Muscle of leg (tissue), 3 donors: ENCODE measurements at regions not wholly inside any gene's neighbourhood (a gene's known extent, or its start where the extent isn't known, plus 50 kb on each side); places are given as distances from the start of the nearest gene placed in this dataset.
"Not testable (repeated sequence)": the region's sequence is repeated elsewhere in the genome, so short reads cannot be mapped to it uniquely, and the experiment has no call there.

Experiments used
- DNase-seq: peaks from one replicate; pipeline ENCODE4 v3.0.0; 2013
- H3K27ac ChIP-seq: one replicate; pipeline ENCODE4 v1.5.1; 2013; ENCODE audit warnings: mild to moderate bottlenecking, low read length, control low read depth
- H3K27me3 ChIP-seq: one replicate; pipeline ENCODE4 v1.6.1; 2013; ENCODE audit warnings: low read length; ENCODE audit not compliant: control insufficient read depth, insufficient read depth
- H3K36me3 ChIP-seq: one replicate; pipeline ENCODE4 v1.6.1; 2013; ENCODE audit warnings: low read length; ENCODE audit not compliant: control insufficient read depth, insufficient read depth
- H3K4me1 ChIP-seq: one replicate; pipeline ENCODE4 v1.6.1; 2013; ENCODE audit warnings: low read length; ENCODE audit not compliant: control insufficient read depth, insufficient read depth
- H3K4me3 ChIP-seq: one replicate; pipeline ENCODE4 v1.5.1; 2013; ENCODE audit warnings: low read length, control low read depth
- H3K9me3 ChIP-seq: replicated peaks from 2 replicates; pipeline ENCODE4 v1.6.1; 2013; ENCODE audit warnings: low read depth, low read length; ENCODE audit not compliant: control insufficient read depth
- WGBS: methylation state at CpG from one replicate; pipeline ENCODE4 v1.1.5; 2013; ENCODE audit warnings: missing lambda C conversion rate; ENCODE audit not compliant: insufficient coverage; 5-methylcytosine and 5-hydroxymethylcytosine counted together

DNA sequence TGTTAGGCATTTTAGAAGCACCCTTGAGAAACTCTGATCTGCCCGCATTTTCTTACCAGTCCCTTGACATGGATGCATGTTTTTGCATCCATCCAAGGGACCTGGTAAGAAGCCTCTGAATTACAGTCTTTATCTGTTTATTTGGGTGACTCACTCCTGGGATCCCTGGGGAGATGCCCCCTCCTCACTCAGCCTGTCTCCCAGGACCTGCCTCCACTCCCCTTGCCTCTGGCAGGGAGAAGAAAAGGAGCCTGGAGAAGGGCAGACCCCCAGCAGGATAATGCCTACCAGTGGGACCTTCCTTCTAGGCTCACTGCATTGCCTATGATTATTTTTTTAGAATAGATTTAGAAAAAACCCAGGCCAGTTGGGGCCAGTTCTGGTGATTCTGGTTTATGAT is 329.4 kb downstream of the PTTG2 start:
- no peak overlapping the region for H3K27ac ChIP-seq
- H3K4me3 ChIP-seq, result no peak overlapping the region
- no CpG with 5 or more reads among the region's 1 CpG for WGBS
- peaks cover 8% of the 10 kb centered on the region for H3K9me3 ChIP-seq
- no peaks in the 10 kb centered on the region for H3K4me1 ChIP-seq
- H3K27me3 ChIP-seq, result no peaks in the 10 kb centered on the region
- no peaks in the 10 kb centered on the region for H3K36me3 ChIP-seq
- DNase-seq, result no peak

DNA sequence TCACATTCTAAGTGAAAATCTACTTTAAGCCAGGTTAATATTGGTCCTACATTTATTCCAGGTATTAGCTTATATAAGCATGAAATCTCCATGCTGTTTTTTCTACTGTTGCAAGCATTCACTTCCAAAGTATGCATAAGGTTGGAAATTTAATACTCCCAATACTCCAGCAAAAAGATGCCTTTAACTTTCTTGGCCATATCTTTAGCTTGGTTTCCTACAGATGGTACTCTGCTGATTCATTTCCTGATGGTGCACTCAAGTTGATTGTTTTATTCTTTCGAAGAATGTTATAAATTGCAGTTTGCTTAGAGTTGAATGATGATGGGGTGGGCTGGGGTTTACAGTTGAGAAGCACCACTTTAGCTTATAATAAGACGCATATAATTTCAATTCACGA is 330.2 kb downstream of the PTTG2 start:
- H3K4me1 ChIP-seq, result no peaks in the 10 kb centered on the region
- WGBS, result 17% methylated on average over 1 of the region's 3 CpGs
- no peak for DNase-seq
- H3K9me3 ChIP-seq, result peaks cover 8% of the 10 kb centered on the region
- no peak overlapping the region for H3K27ac ChIP-seq
- no peaks in the 10 kb centered on the region for H3K36me3 ChIP-seq
- no peak overlapping the region for H3K4me3 ChIP-seq
- no peaks in the 10 kb centered on the region for H3K27me3 ChIP-seq

DNA sequence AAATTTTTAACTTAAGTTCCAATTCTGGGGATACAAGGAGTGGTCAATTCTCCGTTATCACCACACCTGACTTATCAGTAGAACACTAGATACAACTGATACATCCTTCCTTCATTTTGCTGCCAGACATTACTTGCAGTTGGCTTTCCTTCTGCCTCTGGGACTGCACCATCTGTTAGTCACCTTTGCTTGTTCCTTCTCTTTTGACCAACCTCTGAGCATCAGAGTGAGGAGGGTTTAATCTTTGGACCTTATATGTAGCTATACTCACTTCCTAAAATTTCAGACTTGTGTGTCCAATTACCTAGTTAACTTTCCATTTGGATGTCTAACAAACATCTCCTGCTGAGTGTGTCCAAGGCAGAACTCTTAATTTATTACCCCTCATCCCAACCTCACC is 330.7 kb downstream of the PTTG2 start:
- Histone ChIP-seq H3K4me3 (no peak overlapping the region), H3K27me3 (no peaks in the 10 kb centered on the region), H3K27ac (no peak overlapping the region), H3K4me1 (no peaks in the 10 kb centered on the region), H3K36me3 (no peaks in the 10 kb centered on the region), H3K9me3 (peaks cover 8% of the 10 kb centered on the region)
- no peak for DNase-seq
- 86% methylated on average over 1 of the region's 1 CpG for WGBS

DNA sequence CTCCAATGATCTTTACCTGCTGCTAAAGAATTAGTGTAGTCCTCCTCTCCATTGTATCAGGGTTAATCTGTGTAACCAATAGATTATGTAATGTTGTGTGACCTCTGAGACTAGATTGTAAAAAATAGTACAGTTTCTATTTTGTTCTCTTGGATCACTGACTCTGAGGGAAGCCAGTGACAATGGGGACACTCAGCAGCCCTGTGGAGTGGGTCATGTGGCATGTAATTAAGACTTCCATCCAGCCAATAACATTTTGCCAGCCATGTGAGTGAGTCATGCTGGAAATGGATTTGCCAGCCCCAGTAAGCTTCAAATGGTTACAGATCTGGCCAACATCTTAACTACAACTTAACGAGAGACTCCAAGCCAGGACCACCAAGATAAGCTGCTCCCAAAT is 332.3 kb downstream of the PTTG2 start:
- no peaks in the 10 kb centered on the region for H3K36me3 ChIP-seq
- no peak overlapping the region for H3K27ac ChIP-seq
- no peak for DNase-seq
- WGBS, result no CpG with 5 or more reads among the region's 1 CpG
- no peak overlapping the region for H3K4me3 ChIP-seq
- no peaks in the 10 kb centered on the region for H3K4me1 ChIP-seq
- peaks cover 11% of the 10 kb centered on the region for H3K9me3 ChIP-seq
- H3K27me3 ChIP-seq, result no peaks in the 10 kb centered on the region

DNA sequence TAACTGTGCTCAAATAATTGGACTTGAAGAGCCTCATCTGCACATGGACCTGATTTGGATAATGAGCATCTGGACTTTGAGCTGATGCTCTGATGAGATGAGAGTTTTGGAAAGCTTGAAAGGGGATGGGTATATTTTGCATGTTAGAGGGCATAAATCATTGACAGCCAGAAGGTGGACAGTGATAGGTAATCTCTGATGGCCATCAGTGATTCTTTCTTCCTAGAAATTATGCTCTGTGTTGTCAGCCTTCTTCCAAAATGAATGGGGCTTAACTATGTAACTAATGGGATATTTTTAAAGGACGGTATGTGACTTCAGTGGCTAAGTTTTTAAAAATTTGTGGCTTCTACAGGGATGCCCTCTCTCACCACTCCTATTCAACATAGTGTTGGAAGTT is 334.0 kb downstream of the PTTG2 start:
- Histone ChIP-seq H3K36me3 (no peaks in the 10 kb centered on the region), H3K4me3 (no peak overlapping the region), H3K27ac (no peak overlapping the region), H3K4me1 (no peaks in the 10 kb centered on the region), H3K27me3 (no peaks in the 10 kb centered on the region), H3K9me3 (peaks cover 24% of the 10 kb centered on the region)
- no peak for DNase-seq
- WGBS, result no CpG with 5 or more reads among the region's 1 CpG

DNA sequence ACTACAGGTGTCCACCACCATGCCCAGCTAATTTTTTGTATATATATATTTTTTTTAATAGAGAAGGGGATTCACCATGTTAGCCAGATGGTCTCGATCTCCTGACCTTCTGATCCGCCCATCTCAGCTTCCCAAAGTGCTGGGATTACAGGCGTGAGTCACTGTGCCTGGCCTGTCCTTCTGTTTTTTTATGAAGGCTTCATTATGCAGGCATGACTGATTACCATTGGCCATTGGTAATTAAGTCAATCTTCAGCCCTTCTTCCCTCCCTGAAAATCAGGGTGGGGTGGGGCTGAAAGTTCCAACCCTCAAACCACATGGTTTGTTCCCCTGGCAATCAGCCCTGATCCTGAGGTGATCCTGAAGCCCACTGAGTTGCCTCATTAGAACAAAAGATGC is 336.9 kb downstream of the PTTG2 start:
- Histone ChIP-seq H3K9me3 (peaks cover 26% of the 10 kb centered on the region), H3K36me3 (no peaks in the 10 kb centered on the region)
- no peak for DNase-seq

DNA sequence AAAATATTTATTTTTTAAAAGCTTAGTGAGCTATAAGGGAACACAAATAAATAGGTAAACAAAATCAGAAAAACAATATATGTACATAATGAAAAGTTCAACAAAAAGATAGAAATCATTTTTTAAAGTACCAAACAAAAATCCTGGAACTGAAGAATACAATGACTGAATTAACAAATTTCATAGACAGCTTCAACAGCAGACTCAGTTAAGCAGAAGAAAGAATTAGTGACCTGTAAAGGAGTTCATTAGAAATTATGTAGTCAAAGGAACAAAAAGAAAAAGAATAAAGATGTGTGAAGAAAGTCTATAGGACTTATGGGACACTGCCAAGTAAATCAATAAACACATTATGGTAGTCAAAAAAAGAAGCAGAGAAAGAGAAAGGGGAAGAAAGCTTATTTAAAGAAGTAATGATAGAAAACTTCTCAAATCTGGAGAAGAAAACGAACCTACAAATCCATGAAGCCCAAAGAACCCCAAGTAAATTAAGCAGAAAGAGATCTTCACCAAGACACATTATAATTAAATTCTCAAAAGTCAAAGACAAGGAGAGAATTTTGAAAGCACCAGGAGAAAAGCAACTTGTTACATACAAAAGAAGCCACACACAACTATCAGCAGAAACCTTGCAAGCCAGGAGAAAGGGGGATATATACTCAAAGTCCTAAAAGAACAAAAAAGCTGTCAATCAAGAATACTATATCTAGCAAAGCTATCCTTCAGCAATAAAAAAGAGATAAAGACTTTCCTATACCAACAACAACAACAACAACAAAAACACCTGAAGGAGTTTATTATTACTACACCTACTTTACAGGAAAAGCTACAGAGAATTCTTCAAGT is 338.9 kb downstream of the PTTG2 start:
- Histone ChIP-seq H3K27me3 (no peaks in the 10 kb centered on the region), H3K4me3 (no peak overlapping the region), H3K36me3 (no peaks in the 10 kb centered on the region), H3K9me3 (peaks cover 27% of the 10 kb centered on the region), H3K4me1 (no peaks in the 10 kb centered on the region), H3K27ac (no peak overlapping the region)
- no peak for DNase-seq
- no CpG with 5 or more reads among the region's 1 CpG for WGBS

More for the DNA sequence above, 336.9 kb downstream of the PTTG2 start:
- Histone ChIP-seq H3K4me3 (no peak overlapping the region), H3K27me3 (no peaks in the 10 kb centered on the region), H3K27ac (no peak overlapping the region), H3K4me1 (no peaks in the 10 kb centered on the region)
- 72% methylated on average over 3 of the region's 3 CpGs for WGBS

DNA sequence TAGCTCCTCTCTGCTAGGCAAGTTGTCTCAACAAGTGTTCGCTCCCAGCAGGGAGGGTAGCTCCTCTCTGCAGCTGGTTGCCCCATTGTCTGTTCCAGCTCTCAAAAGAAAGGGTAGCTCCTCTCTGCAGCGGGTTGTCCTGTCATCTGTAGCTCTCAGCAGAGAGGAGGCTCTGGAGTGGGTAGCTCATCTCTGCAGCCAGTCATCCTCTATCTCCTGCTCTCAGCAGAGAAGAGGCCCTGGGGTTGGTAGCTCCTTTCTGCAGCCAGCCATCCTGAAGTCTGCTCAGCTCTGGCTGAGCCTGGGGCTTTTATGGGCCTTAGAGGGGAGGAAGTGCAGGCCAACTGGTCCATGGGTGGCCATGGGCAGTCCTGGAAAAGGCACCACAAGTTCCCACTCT is 342.7 kb downstream of the PTTG2 start:
- WGBS, result 100% methylated on average over 2 of the region's 2 CpGs
- Histone ChIP-seq H3K9me3 (peaks cover 21% of the 10 kb centered on the region), H3K36me3 (no peaks in the 10 kb centered on the region), H3K27me3 (no peaks in the 10 kb centered on the region), H3K4me3 (no peak overlapping the region), H3K27ac (no peak overlapping the region), H3K4me1 (no peaks in the 10 kb centered on the region)
- DNase-seq, result no peak

DNA sequence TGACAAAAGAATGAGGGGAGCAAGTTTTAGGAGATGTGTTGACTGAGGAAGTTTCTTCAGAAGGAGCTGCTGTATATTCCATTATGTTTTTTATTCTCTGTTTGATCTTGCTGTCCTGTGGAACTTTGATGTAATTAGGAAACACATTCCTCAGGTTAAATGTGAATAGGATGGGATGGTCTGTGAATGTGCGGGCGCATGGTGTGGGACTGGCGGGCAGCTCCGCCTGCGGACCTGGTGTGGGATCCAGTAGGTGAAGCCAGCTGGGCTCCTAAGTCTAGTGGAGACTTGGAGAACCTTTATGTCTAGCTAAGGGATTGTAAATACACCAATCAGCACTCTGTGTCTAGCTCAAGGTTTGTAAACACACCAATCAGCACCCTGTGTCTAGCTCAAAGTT is 344.3 kb downstream of the PTTG2 start:
- not testable (repeated sequence) for H3K27me3 ChIP-seq, H3K4me1 ChIP-seq, H3K27ac ChIP-seq, H3K4me3 ChIP-seq, DNase-seq, H3K36me3 ChIP-seq, H3K9me3 ChIP-seq
- WGBS, result no CpG with 5 or more reads among the region's 5 CpGs

DNA sequence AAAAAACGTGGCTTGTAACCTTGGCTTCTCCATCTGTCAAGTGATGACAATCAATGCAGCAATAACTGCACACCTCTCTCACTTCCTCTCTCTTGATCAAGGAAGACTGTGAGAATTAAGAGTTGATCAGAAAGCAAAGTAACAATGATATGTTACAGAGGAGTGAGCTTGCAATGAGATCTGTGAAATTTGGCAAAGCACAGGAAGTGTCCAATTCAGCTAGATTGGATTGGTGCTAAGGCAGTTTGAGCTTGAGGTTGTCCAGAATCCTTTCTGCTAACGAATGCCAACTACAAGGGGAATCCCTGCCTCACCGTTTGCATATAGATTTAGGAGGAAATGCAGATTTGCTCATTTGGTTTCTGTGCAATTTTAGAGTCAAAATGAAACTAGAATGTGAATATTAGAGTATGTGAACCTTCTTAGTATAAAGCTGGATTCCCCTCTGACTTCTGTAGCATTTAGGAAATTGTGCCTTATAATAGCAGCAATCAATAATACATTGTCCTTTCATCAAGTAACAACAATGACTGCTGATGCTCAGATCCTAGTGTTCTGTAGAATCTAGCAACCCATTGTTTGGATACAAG is 346.4 kb downstream of the PTTG2 start:
- Histone ChIP-seq H3K9me3 (peaks cover 9% of the 10 kb centered on the region), H3K27ac (no peak overlapping the region), H3K27me3 (no peaks in the 10 kb centered on the region), H3K36me3 (no peaks in the 10 kb centered on the region), H3K4me3 (no peak overlapping the region), H3K4me1 (peaks cover 8% of the 10 kb centered on the region)
- DNase-seq, result no peak
- WGBS, result 58% methylated on average over 2 of the region's 3 CpGs
